Vagina (tissue), 2 donors: ENCODE measurements at regions not wholly inside any gene's neighbourhood (a gene's known extent, or its start where the extent isn't known, plus 50 kb on each side); places are given as distances from the start of the nearest gene placed in this dataset.
"Not testable (repeated sequence)": the region's sequence is repeated elsewhere in the genome, so short reads cannot be mapped to it uniquely, and the experiment has no call there.

Source experiments
- DNase-seq, 2 donors: peaks; one replicate each; pipeline ENCODE4 v3.0.0-alpha.2; 2017; ENCODE audit errors: extremely low spot score in 2 of 2
- H3K27ac ChIP-seq: fragments of 200-600 bp; sonication (generic); one replicate; pipeline ENCODE4 v1.5.1; 2019
- H3K27me3 ChIP-seq: fragments of 200-600 bp; sonication (generic); one replicate; pipeline ENCODE4 v1.5.1; 2019
- H3K36me3 ChIP-seq, 2 donors: fragments of 200-600 bp; sonication (generic); one replicate each; pipeline ENCODE4 v1.5.1; 2017 to 2019
- H3K4me1 ChIP-seq: fragments of 200-600 bp; sonication (generic); one replicate; pipeline ENCODE4 v1.5.1; 2019
- H3K4me3 ChIP-seq, 2 donors: fragments of 200-600 bp; sonication (generic); 1 replicate in 1 of 2; 2 replicates in 1 of 2; pipeline ENCODE4 v1.5.1; 2016 to 2019
- H3K9me3 ChIP-seq: fragments of 200-600 bp; sonication (generic); one replicate; pipeline ENCODE4 v1.5.1; 2019
- CTCF ChIP-seq, 3 experiments: fragments of 450-650 bp in 2 of 3; fragments of 200-600 bp in 1 of 3; sonication (generic) in 1 of 3; IDR thresholded peaks; one replicate each; pipeline ENCODE4 v1.5.1; 2017 to 2019; ENCODE audit warnings: antibody characterized with exemption in 3 of 3, mild to moderate bottlenecking in 2 of 3, moderate library complexity in 2 of 3
- POLR2A ChIP-seq, 2 donors: fragments of 450-650 bp; IDR thresholded peaks; one replicate each; pipeline ENCODE4 v1.6.1; 2017; ENCODE audit warnings: antibody characterized with exemption in 2 of 2, mild to moderate bottlenecking in 2 of 2, moderate library complexity in 2 of 2
- POLR2AphosphoS5 ChIP-seq, 2 donors: sonication (generic); formaldehyde crosslinking; IDR thresholded peaks; one replicate each; pipeline ENCODE4 v1.9.0; 2017; ENCODE audit warnings: antibody characterized with exemption in 2 of 2, mild to moderate bottlenecking in 2 of 2, low read depth in 1 of 2; ENCODE audit not compliant: insufficient read depth in 1 of 2
- intact Hi-C: fragments of 100-400 bp; cut with DNase I; formaldehyde crosslinking; loops from one replicate; pipeline ENCODE4 v1.15.1; 2023

GRCh38 chr3:79960594-79960993, 192.8 kb upstream of the ROBO1 start:
- Histone ChIP-seq H3K4me1 (no peaks in the 10 kb centered on the region), H3K36me3 (no peaks in the 10 kb centered on the region), H3K9me3 (no peaks in the 10 kb centered on the region), H3K27me3 (no peaks in the 10 kb centered on the region), H3K27ac (no peak overlapping the region), H3K4me3 (no peak overlapping the region)
- TF ChIP-seq POLR2AphosphoS5 (IDR thresholded peaks at IDR 0.05; ENCODE audit: insufficient read depth in 1 of 2, low read depth in 1 of 2) (no peak), CTCF (IDR thresholded peaks at IDR 0.05) (no peak), POLR2A (IDR thresholded peaks at IDR 0.05) (no peak)
- DNase-seq = no peak
- intact Hi-C loops = no loop called here

GRCh38 chr3:79957066-79957465, 189.3 kb upstream of the ROBO1 start:
- Histone ChIP-seq H3K27me3 (no peaks in the 10 kb centered on the region), H3K4me1 (no peaks in the 10 kb centered on the region), H3K27ac (no peak overlapping the region), H3K4me3 (no peak overlapping the region), H3K36me3 (no peaks in the 10 kb centered on the region), H3K9me3 (no peaks in the 10 kb centered on the region)
- no peak for TF ChIP-seq POLR2A (IDR thresholded peaks at IDR 0.05)
- TF ChIP-seq POLR2AphosphoS5 (IDR thresholded peaks at IDR 0.05; ENCODE audit: insufficient read depth in 1 of 2, low read depth in 1 of 2) = no peak
- no peak for TF ChIP-seq CTCF (IDR thresholded peaks at IDR 0.05)
- no peak for DNase-seq
- intact Hi-C loops = no loop called here

- Histone ChIP-seq H3K36me3 (no peaks in the 10 kb centered on the region), H3K27me3 (no peaks in the 10 kb centered on the region), H3K4me3 (no peak overlapping the region), H3K4me1 (no peaks in the 10 kb centered on the region), H3K27ac (no peak overlapping the region), H3K9me3 (no peaks in the 10 kb centered on the region)
- intact Hi-C loops = no loop called here
- DNase-seq = no peak
- TF ChIP-seq CTCF (IDR thresholded peaks at IDR 0.05) (no peak), POLR2AphosphoS5 (IDR thresholded peaks at IDR 0.05; ENCODE audit: insufficient read depth in 1 of 2, low read depth in 1 of 2) (no peak), POLR2A (IDR thresholded peaks at IDR 0.05) (no peak)
Measured at GRCh38 chr3:79954756-79955155, 187.0 kb upstream of the ROBO1 start.

- Histone ChIP-seq H3K27ac (no peak overlapping the region), H3K4me3 (no peak overlapping the region), H3K4me1 (no peaks in the 10 kb centered on the region), H3K27me3 (no peaks in the 10 kb centered on the region), H3K9me3 (no peaks in the 10 kb centered on the region), H3K36me3 (no peaks in the 10 kb centered on the region)
- DNase-seq = no peak
- intact Hi-C loops = no loop called here
- TF ChIP-seq POLR2A (IDR thresholded peaks at IDR 0.05) (no peak), CTCF (IDR thresholded peaks at IDR 0.05) (no peak), POLR2AphosphoS5 (IDR thresholded peaks at IDR 0.05; ENCODE audit: insufficient read depth in 1 of 2, low read depth in 1 of 2) (no peak)
Measured at GRCh38 chr3:79953591-79954101, 185.8 kb upstream of the ROBO1 start.

- H3K27me3 ChIP-seq, DNase-seq, H3K27ac ChIP-seq, intact Hi-C loops, H3K4me3 ChIP-seq, H3K36me3 ChIP-seq, H3K4me1 ChIP-seq, H3K9me3 ChIP-seq: not testable (repeated sequence)
Measured at GRCh38 chr3:79951426-79951825, 183.6 kb upstream of the ROBO1 start.

GRCh38 chr3:79947957-79948356, 180.2 kb upstream of the ROBO1 start:
- TF ChIP-seq POLR2AphosphoS5 (IDR thresholded peaks at IDR 0.05; ENCODE audit: insufficient read depth in 1 of 2, low read depth in 1 of 2) = no peak
- TF ChIP-seq CTCF (IDR thresholded peaks at IDR 0.05) = no peak
- TF ChIP-seq POLR2A (IDR thresholded peaks at IDR 0.05) = no peak
- no peaks in the 10 kb centered on the region for H3K27me3 ChIP-seq
- H3K9me3 ChIP-seq = no peaks in the 10 kb centered on the region
- no peak overlapping the region for H3K27ac ChIP-seq
- no peak for DNase-seq
- no peak overlapping the region for H3K4me3 ChIP-seq
- intact Hi-C loops = no loop called here
- no peaks in the 10 kb centered on the region for H3K36me3 ChIP-seq
- no peaks in the 10 kb centered on the region for H3K4me1 ChIP-seq
